LHCN-M2 (cell line): ENCODE measurements at regions not wholly inside any gene's neighbourhood (a gene's known extent, or its start where the extent isn't known, plus 50 kb on each side); places are given as distances from the start of the nearest gene placed in this dataset.

Experiments
- DNase-seq: peaks from one replicate; pipeline ENCODE4 v3.0.0-alpha.2; 2012; ENCODE audit warnings: low read depth

- DNase-seq, result peak; percentile 81
Measured at GRCh38 chr17:59451706-59452105, 113.7 kb upstream of the DHX40 start.

GRCh38 chr17:59454633-59455105 is 110.7 kb upstream of the DHX40 start:
- DNase-seq, result no peak

- DNase-seq, result no peak
Measured at GRCh38 chr17:59456428-59456827, 109.0 kb upstream of the DHX40 start.

- no peak for DNase-seq
Measured at GRCh38 chr17:59456923-59457615, 108.3 kb upstream of the DHX40 start.

- no peak for DNase-seq
Measured at GRCh38 chr17:59462385-59462784, 103.0 kb upstream of the DHX40 start.

- DNase-seq, result no peak
Measured at GRCh38 chr17:59464246-59464645, 101.2 kb upstream of the DHX40 start.

GRCh38 chr17:59465949-59466307 is 99.5 kb upstream of the DHX40 start:
- DNase-seq, result no peak

GRCh38 chr17:59466946-59467801 is 98.2 kb upstream of the DHX40 start:
- no peak for DNase-seq

GRCh38 chr17:59469786-59470485 is 95.5 kb upstream of the DHX40 start:
- no peak for DNase-seq

- no peak for DNase-seq
Measured at GRCh38 chr17:59470624-59471297, 94.6 kb upstream of the DHX40 start.

GRCh38 chr17:59476413-59476812 is 89.0 kb upstream of the DHX40 start:
- no peak for DNase-seq

GRCh38 chr17:59479141-59479540 is 86.3 kb upstream of the DHX40 start:
- no peak for DNase-seq

GRCh38 chr17:59483860-59484259 is 81.5 kb upstream of the DHX40 start:
- no peak for DNase-seq

GRCh38 chr17:59485015-59485414 is 80.4 kb upstream of the DHX40 start:
- no peak for DNase-seq

GRCh38 chr17:59485946-59486345 is 79.5 kb upstream of the DHX40 start:
- DNase-seq, result no peak

GRCh38 chr17:59487161-59487873 is 78.1 kb upstream of the DHX40 start:
- DNase-seq, result peak; percentile 20

GRCh38 chr17:59488805-59489204 is 76.6 kb upstream of the DHX40 start:
- no peak for DNase-seq

GRCh38 chr17:59490216-59490615 is 75.2 kb upstream of the DHX40 start:
- no peak for DNase-seq

GRCh38 chr17:59491353-59492090 is 73.9 kb upstream of the DHX40 start:
- no peak for DNase-seq

GRCh38 chr17:59492091-59492451 is 73.3 kb upstream of the DHX40 start:
- no peak for DNase-seq
